ENCODE measurements at regions not wholly inside any gene's neighbourhood (a gene's known extent, or its start where the extent isn't known, plus 50 kb on each side); places are given as distances from the start of the nearest gene placed in this dataset.
"Not testable (repeated sequence)": the region's sequence is repeated elsewhere in the genome, so short reads cannot be mapped to it uniquely, and the experiment has no call there.

DNA sequence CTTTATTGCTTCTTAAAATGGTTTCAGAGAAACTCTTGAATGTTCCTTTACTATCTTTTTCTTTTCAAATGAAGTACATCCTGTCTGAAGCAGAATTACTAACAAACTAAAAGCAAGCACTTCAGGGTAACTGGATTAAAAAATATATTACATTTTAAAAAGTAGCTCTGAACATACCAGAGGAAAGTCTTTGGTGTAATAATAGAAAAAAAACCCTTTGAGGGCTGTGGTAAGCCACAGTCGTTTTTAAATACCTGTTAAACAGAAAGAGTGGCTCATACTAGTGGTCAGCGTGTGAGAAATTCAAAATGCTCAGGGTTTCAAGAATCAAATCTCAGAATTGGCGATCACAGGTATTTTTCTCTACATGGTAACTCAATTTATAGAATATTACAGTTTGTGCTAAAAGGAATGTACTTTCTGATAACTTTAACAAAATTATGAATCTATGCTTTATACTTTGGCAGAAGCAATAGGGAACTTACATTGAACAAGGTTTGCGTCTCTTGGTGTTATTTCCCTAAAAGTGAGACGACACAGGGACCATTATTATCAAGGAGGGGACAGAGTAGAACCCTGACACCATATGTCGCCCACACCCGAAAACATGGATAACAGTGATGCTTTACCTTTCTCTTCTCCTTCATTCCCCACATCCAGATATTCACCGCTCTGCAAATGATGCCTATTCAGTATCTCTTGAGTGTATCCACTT is 97.0 kb upstream of the DPH5 start:
- DNase-seq = no peak

- no peak for DNase-seq
Measured at GRCh38 chr1:101121975-101122374, 96.4 kb upstream of the DPH5 start.

DNA sequence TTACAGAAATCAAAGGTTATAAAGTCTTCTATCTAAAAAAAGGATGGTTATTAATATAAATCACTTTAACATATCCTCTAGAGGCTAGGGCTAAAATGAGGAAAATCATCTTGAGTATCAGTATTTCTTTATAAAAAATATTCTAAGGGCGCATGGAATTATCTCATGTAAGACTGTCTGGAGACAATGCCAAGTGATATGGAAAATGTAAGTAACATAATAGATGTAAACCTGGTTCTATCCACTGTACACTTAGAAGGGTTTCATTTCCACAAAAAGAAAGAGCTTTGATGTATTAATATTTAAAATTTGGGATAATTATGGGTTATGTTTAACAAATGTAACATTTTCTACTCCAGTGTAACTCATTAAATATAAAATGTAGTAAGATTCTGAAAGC is 95.9 kb upstream of the DPH5 start:
- DNase-seq = no peak

DNA sequence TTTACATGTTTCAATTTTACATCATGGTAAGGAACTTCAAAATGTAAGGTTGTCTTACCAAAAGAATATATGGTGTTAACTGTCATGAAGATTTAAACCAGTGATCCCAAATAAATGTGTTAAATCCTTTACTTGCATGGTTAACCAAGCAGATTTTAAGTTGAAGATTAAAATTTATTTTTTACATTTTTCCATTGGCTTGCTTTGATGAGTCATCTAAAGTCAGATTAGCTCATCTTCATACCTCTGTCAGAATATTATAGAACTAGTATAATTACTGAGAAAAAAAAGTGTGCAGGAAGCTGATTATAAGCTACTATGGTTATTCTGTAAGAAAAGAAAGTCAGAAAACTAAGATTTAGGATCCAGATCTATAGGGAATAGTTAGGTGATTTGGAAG is 95.3 kb upstream of the DPH5 start:
- no peak for DNase-seq

DNA sequence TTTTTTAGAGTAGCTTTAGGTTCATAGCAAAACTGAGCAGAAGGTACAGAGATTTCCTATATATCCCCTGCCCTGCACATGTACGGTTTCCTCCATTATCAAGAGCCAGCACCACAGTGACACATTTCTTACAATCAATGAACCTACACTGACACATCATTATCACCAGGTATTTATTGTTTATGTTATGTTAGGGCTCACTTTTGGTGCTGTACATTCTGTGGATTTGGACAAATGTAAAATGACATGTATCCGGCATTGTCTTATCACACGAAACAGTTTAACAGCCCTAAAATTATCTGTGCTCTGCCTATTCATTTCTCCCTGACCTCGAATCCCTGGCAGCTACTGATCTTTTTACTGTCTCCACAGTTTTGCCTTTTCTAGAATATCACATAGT is 93.7 kb upstream of the DPH5 start:
- no peak for DNase-seq

DNA sequence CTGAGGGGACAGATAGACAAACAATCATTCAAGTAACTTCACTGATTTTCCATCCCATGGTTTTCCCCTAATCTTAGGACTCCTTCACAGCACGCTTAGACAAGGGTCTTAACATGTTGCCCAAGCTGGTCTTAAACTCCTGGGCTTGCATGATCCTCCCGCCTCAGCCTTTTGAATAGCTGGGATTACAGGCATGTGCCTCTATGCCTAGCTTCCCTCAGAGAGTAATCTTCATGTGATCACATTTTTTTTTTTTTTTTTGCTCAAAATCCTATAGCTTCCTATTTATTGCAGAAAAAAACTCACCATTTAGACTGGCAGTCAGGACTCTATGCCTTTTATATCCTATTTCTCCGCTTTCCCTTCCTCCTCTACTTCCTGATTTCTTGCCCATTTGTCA is 90.4 kb upstream of the DPH5 start:
- no peak for DNase-seq

- DNase-seq = no peak
Measured at GRCh38 chr1:101115112-101115511, 89.5 kb upstream of the DPH5 start.

- DNase-seq = not testable (repeated sequence)
Measured at GRCh38 chr1:101114128-101114527, 88.5 kb upstream of the DPH5 start.

DNA sequence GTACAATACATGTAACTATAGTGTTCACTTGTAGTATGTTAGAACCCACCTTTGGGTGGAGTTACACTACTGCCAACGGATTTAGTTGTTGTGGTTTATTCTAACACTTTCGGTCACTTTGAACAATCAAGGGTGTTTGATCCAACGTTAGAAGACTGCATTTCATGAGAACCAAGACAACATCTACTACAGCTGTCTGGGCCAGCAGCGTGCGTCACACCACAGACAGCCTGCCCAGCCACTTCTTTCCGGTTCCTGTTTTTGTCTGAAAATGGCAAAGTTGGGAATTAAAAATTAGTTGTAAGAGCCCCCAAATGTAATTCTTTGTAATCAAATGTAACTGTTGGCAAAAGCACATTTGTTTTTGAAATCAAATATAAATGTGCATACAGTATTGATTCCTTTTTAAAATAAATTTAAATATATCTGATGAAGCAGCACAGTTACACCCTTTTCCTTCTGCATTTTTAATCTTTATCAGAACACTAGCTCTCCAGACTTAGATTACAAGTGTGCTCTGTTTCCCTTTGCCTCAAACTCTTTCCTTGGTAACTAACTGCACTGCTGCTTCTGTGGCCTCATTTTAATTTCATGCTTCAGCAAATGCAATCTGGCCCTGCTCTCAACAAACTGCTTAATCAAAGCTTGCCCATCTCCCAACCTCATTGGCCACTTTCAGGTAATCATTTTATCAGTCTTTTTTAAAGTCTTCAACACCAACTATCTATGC is 86.6 kb upstream of the DPH5 start:
- peak; percentile 77 for DNase-seq

GRCh38 chr1:101111461-101111860 is 85.9 kb upstream of the DPH5 start:
- no peak for DNase-seq

- no peak for DNase-seq
Measured at GRCh38 chr1:101109791-101110190, 84.2 kb upstream of the DPH5 start.

GRCh38 chr1:101108111-101108500 is 82.5 kb upstream of the DPH5 start:
- no peak for DNase-seq

DNA sequence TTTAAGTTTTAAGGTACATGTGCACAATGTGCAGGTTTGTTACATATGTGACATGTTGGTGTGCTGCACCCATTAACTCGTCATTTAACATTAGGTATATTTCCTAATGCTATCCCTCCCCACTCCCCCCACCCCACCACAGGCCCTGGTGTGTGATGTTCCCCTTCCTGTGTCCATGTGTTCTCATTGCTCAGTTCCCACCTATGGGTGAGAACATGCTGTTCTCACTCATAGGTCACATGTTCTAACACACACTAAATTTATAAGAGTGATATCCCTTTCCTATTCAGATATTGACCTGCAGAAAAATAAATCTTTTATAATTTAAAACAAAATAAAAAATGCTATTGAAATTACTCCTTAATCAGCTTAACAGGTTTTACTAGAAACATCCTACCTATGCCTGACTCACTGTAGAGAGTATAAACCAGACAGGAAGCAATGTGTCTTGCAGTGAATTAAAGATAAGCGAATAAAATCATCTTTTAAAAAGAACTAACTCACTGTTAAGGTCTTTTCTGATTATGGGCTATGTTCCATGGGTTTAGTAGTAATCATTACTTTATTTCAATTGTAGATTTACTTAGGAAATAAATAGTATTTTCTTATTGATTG is 82.0 kb upstream of the DPH5 start:
- no peak for DNase-seq

GRCh38 chr1:101105877-101106276 is 80.3 kb upstream of the DPH5 start:
- no peak for DNase-seq

DNA sequence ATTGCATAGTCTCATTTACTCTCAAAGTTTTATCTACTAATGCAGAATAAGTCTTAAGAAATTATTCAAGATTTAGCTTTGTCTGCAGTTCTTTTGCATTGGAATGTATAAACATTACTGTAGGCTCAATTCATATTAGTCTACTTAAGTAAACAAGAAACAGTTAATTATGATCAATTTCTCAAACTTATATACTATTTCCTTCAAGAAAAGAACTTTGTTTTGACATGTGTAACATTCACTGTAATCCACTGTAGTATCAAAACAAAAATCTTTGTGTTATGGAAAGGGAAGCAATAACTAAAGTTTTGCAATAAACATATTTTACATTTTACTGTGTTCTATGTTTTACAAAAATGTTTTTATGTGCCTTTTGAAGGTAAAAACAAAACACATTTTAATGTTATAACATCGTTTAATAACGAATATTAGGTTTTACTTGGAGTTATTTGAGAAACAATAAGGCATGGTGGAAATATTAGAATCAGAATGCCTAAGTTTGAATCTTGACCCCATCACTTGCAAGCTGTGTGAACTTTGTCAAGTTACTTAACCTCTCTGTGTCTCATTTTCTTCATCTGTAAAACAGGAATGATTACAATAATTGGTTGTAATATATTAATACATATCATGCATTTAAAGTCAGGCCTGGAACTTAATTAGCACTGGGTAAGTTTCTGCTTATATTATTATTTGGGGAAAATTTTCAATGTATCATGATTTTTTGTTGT is 77.0 kb upstream of the DPH5 start:
- no peak for DNase-seq

- DNase-seq = no peak
Measured at GRCh38 chr1:101101360-101101759, 75.8 kb upstream of the DPH5 start.

DNA sequence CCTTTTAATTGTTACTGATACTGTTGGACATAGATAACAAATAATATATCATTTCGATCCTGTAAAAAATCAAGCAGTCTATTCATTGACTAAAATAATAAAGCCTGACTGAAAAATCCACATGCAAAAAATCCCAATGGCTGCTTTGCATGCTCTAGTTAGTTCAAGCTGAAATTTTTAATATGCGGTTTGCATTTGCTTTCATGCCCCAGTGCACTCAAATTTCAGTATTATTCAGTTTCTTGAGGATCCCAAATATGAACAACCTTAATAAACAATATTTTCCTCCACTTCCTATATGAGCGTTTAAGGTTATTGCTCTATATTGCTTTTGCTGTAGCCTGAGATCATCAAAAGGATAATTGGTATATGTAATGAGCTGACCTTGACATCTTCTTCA is 75.1 kb upstream of the DPH5 start:
- no peak for DNase-seq

GRCh38 chr1:101098907-101099306 is 73.3 kb upstream of the DPH5 start:
- no peak for DNase-seq

- DNase-seq = no peak
Measured at GRCh38 chr1:101098327-101098726, 72.7 kb upstream of the DPH5 start.

DNA sequence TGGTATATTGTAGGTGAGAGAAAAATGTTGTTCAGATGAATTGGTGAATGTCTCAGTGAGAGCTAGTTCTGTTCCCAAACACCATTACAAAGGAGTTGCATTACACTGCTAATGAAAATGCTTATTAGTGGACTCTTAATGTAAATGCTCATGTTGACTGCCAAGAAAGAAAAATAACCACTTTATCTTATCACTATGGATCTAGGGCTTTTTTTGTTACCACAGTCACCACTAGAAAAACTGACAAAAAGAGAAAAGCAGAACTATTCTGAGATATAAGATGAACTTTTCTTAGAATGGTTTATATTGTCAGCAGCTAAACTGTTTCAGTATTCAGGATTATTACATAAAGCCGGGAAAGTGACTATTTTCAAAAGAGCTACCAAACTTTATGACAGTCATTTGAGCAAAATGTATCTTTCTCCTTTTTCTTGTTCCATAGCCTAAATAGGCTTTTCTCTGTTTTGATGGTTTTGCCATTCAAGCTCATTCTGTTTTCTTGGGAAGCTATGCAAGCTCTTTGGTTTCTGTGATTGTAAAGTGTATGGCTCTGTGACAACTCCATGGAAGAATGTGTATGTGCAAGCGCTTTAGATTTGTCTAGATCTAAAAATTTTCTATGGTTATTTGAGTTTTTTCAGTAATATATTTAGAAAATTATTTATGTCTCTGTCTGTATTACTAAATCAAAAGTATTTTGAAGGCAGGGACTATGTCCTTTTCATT is 64.2 kb upstream of the DPH5 start:
- no peak for DNase-seq

DNA sequence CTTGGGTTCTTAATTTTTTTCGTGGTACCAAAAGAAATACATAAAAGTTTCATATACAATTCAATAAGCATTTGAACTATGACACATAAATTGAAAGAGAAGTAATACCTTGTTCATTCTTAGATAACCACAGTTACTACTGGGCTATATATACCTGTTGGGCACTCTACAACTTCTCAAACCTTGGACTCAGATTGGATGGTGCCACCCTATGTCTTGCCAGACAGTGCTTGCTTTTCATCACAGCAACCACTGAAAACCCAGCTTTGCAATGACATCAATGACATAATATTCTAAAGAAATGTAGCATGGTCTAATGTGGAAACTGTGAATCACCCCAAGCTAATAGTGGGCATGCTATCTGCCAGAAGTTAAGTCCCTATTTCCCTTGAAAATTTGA is 62.8 kb upstream of the DPH5 start:
- no peak for DNase-seq

DNA sequence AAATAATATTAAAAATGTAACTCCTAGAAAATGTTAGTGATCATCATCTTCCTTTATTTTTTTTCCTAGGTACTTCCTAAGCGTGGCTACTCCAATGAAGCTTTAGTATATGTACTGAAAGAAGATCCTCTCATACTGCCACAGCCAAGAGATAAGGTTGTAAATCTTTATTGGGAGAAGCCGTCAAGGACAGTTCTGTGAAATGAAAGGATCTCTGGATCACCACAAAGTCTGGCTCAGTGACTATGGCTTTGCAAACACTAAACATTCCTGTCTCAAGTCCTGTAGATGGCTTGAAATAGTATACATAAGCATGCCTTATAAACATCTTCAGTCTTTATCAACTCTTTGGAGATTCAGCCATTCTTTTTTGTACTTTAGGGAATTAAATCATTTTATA is 61.2 kb upstream of the DPH5 start:
- DNase-seq = no peak

Data from NCI-H2171 treated with DMSO at 0.1 percent for 48 hours (cell line).